GM12873 (cell line): ENCODE measurements at regions not wholly inside any gene's neighbourhood (a gene's known extent, or its start where the extent isn't known, plus 50 kb on each side); places are given as distances from the start of the nearest gene placed in this dataset.

Experiments used
- CTCF ChIP-seq: IDR thresholded peaks from 2 replicates; pipeline ENCODE4 v1.5.1; 2012; ENCODE audit warnings: low read depth, mild to moderate bottlenecking, moderate library complexity, low read length, control low read depth; ENCODE audit not compliant: insufficient read depth; ENCODE audit errors: missing control alignments

- TF ChIP-seq CTCF, result no peak
These were observed 376.9 kb downstream of the MTX2 start for GRCh38 chr2:176646033-176646615.

GRCh38 chr2:176647325-176648165, 378.3 kb downstream of the MTX2 start:
- no peak for TF ChIP-seq CTCF

- TF ChIP-seq CTCF, result no peak
These were observed 379.6 kb downstream of the MTX2 start for GRCh38 chr2:176648700-176649297.

- TF ChIP-seq CTCF, result peak; percentile 16
These were observed 381.0 kb downstream of the MTX2 start for GRCh38 chr2:176650104-176650837.

GRCh38 chr2:176650838-176651555, 381.8 kb downstream of the MTX2 start:
- TF ChIP-seq CTCF, result no peak

- peak; percentile 79 for TF ChIP-seq CTCF
These were observed 383.3 kb downstream of the MTX2 start for GRCh38 chr2:176652300-176653182.
